H9 (cell line): ENCODE measurements at regions not wholly inside any gene's neighbourhood (a gene's known extent, or its start where the extent isn't known, plus 50 kb on each side); places are given as distances from the start of the nearest gene placed in this dataset.

Experiments used
- DNase-seq: peaks from one replicate; pipeline ENCODE4 v3.0.0-alpha.2; 2017
- H2AFZ ChIP-seq: one replicate; pipeline ENCODE4 v1.6.1; 2013; ENCODE audit warnings: mild to moderate bottlenecking, low read length, control low read depth, moderate library complexity
- H2AK5ac ChIP-seq: 2 replicates; pipeline ENCODE4 v1.6.1; 2013; ENCODE audit warnings: low read length, control low read depth, mixed read lengths; ENCODE audit not compliant: insufficient read length
- H2BK120ac ChIP-seq: one replicate; pipeline ENCODE4 v1.6.1; 2013; ENCODE audit warnings: low read depth, mild to moderate bottlenecking, low read length, control low read depth, inconsistent platforms; ENCODE audit not compliant: poor library complexity, severe bottlenecking
- H2BK12ac ChIP-seq: 2 replicates; pipeline ENCODE4 v1.6.1; 2013; ENCODE audit warnings: low read length, control low read depth, mixed read lengths, low read depth; ENCODE audit not compliant: insufficient read length
- H2BK15ac ChIP-seq: 2 replicates; pipeline ENCODE4 v1.6.1; 2013; ENCODE audit warnings: low read depth, low read length, control low read depth
- H2BK20ac ChIP-seq: one replicate; pipeline ENCODE4 v1.6.1; 2013; ENCODE audit warnings: low read depth, mild to moderate bottlenecking, low read length, control low read depth, inconsistent platforms; ENCODE audit not compliant: poor library complexity, severe bottlenecking
- H2BK5ac ChIP-seq: 2 replicates; pipeline ENCODE4 v1.6.1; 2013; ENCODE audit warnings: low read length, control low read depth, mixed read lengths; ENCODE audit not compliant: insufficient read length
- H3K14ac ChIP-seq: 2 replicates; pipeline ENCODE4 v1.6.1; 2013; ENCODE audit warnings: low read length, control low read depth; ENCODE audit not compliant: insufficient read depth
- H3K18ac ChIP-seq: 2 replicates; pipeline ENCODE4 v1.6.1; 2013; ENCODE audit warnings: low read depth, mild to moderate bottlenecking, mixed read lengths, low read length, control low read depth; ENCODE audit not compliant: insufficient read length
- H3K23ac ChIP-seq: 2 replicates; pipeline ENCODE4 v1.6.1; 2013; ENCODE audit warnings: low read length, control low read depth, mixed read lengths, low read depth; ENCODE audit not compliant: insufficient read length
- H3K23me2 ChIP-seq: 2 replicates; pipeline ENCODE4 v1.6.1; 2013; ENCODE audit warnings: low read depth, mild to moderate bottlenecking, mixed read lengths, low read length, control low read depth; ENCODE audit not compliant: insufficient read length, poor library complexity, severe bottlenecking
- H3K27ac ChIP-seq: 2 replicates; pipeline ENCODE4 v1.5.1; 2013; ENCODE audit warnings: low read length, control low read depth, mixed read lengths, low read depth; ENCODE audit not compliant: insufficient read length
- H3K27me3 ChIP-seq: 2 replicates; pipeline ENCODE4 v1.6.1; 2013; ENCODE audit warnings: low read length, control low read depth, inconsistent platforms; ENCODE audit not compliant: insufficient read depth
- H3K4ac ChIP-seq: 2 replicates; pipeline ENCODE4 v1.6.1; 2013; ENCODE audit warnings: low read depth, mild to moderate bottlenecking, control low read depth, inconsistent platforms, low read length, moderate library complexity
- H3K4me1 ChIP-seq: 2 replicates; pipeline ENCODE4 v1.6.1; 2013; ENCODE audit warnings: low read length, control low read depth, inconsistent platforms; ENCODE audit not compliant: insufficient read depth
- H3K4me2 ChIP-seq: 2 replicates; pipeline ENCODE4 v1.6.1; 2013; ENCODE audit warnings: low read length, control low read depth, mixed read lengths; ENCODE audit not compliant: insufficient read length, insufficient read depth
- H3K56ac ChIP-seq: 2 replicates; pipeline ENCODE4 v1.6.1; 2013; ENCODE audit warnings: low read depth, mild to moderate bottlenecking, mixed read lengths, low read length, control low read depth; ENCODE audit not compliant: insufficient read length
- H3K79me1 ChIP-seq: 2 replicates; pipeline ENCODE4 v1.6.1; 2013; ENCODE audit warnings: low read depth, mild to moderate bottlenecking, moderate library complexity, low read length, control low read depth, inconsistent platforms; ENCODE audit not compliant: insufficient read depth, poor library complexity, severe bottlenecking
- H3K79me2 ChIP-seq: 2 replicates; pipeline ENCODE4 v1.6.1; 2013; ENCODE audit warnings: low read length, control low read depth, inconsistent platforms; ENCODE audit not compliant: insufficient read depth
- H3K9ac ChIP-seq: 2 replicates; pipeline ENCODE4 v1.6.1; 2013; ENCODE audit warnings: low read length, control low read depth, mixed read lengths; ENCODE audit not compliant: insufficient read length; ENCODE audit errors: extremely low read depth
- H3K9me3 ChIP-seq: one replicate; pipeline ENCODE4 v1.6.1; 2013; ENCODE audit warnings: low read depth, low read length, inconsistent platforms; ENCODE audit not compliant: control insufficient read depth
- H3T11ph ChIP-seq: one replicate; pipeline ENCODE4 v1.6.1; 2013; ENCODE audit warnings: mild to moderate bottlenecking, low read length, control low read depth, inconsistent platforms
- H4K20me1 ChIP-seq: one replicate; pipeline ENCODE4 v1.6.1; 2013; ENCODE audit not compliant: control insufficient read depth, insufficient read length, insufficient read depth
- H4K5ac ChIP-seq: 2 replicates; pipeline ENCODE4 v1.6.1; 2013; ENCODE audit warnings: low read depth, mild to moderate bottlenecking, mixed read lengths, low read length, control low read depth; ENCODE audit not compliant: insufficient read length
- H4K8ac ChIP-seq: replicated peaks from 2 replicates; pipeline ENCODE4 v1.6.1; 2013; ENCODE audit warnings: low read length, control low read depth, mixed read lengths, low read depth; ENCODE audit not compliant: insufficient read length
- H4K91ac ChIP-seq: 2 replicates; pipeline ENCODE4 v1.6.1; 2013; ENCODE audit warnings: low read depth, mild to moderate bottlenecking, moderate library complexity, mixed read lengths, low read length, control low read depth; ENCODE audit not compliant: insufficient read length
- H3K27ac Mint-ChIP-seq, 3 experiments: 2 replicates in 2 of 3; 3 replicates in 1 of 3; pipeline ENCODE4 v1.8.0; 2020 to 2021; ENCODE audit warnings: mixed read lengths in 3 of 3, mild to moderate bottlenecking in 1 of 3, moderate library complexity in 1 of 3
- H3K27me3 Mint-ChIP-seq: 2 replicates; pipeline ENCODE4 v1.8.0; 2021; ENCODE audit warnings: low read depth, mild to moderate bottlenecking, moderate library complexity, mixed read lengths
- H3K36me3 Mint-ChIP-seq, 3 experiments: 2 replicates in 2 of 3; 3 replicates in 1 of 3; pipeline ENCODE4 v1.8.0; 2020 to 2021; ENCODE audit warnings: low read depth in 3 of 3, mixed read lengths in 3 of 3; ENCODE audit not compliant: insufficient read depth in 1 of 3
- H3K4me1 Mint-ChIP-seq, 2 experiments: 2 replicates each; pipeline ENCODE4 v1.8.0; 2020; ENCODE audit warnings: mixed read lengths in 2 of 2
- H3K4me3 Mint-ChIP-seq, 2 experiments: 2 replicates in 1 of 2; 3 replicates in 1 of 2; pipeline ENCODE4 v1.8.0; 2020 to 2021; ENCODE audit warnings: mild to moderate bottlenecking in 2 of 2, mixed read lengths in 2 of 2, moderate library complexity in 1 of 2
- H3K9me3 Mint-ChIP-seq, 2 experiments: 2 replicates in 1 of 2; 3 replicates in 1 of 2; pipeline ENCODE4 v1.8.0; 2020; ENCODE audit warnings: mild to moderate bottlenecking in 2 of 2, mixed read lengths in 2 of 2, moderate library complexity in 1 of 2
- CTCF ChIP-seq: fragments of 200-600 bp; sonication (generic); conservative IDR thresholded peaks from 3 replicates; pipeline ENCODE4 v1.8.0; 2021; ENCODE audit warnings: antibody characterized with exemption, mild to moderate bottlenecking
- WGBS: extraction: QIAGEN DNeasy Blood & Tissue Kit; methylation state at CpG from one replicate; pipeline ENCODE4 v1.1.7; 2013; ENCODE audit warnings: missing lambda C conversion rate, low lambda C conversion rate, mixed read lengths; ENCODE audit not compliant: insufficient read length; ENCODE audit errors: extremely low coverage; 5-methylcytosine and 5-hydroxymethylcytosine counted together

- no peak overlapping the region for H2BK5ac ChIP-seq
- no peak overlapping the region for H3K4ac ChIP-seq
- H3K9me3 ChIP-seq: no peaks in the 10 kb centered on the region
- H4K8ac ChIP-seq: no peak overlapping the region
- no peak overlapping the region for H3K4me2 ChIP-seq
- H4K91ac ChIP-seq: no peak overlapping the region
- no peak overlapping the region for H3K9ac ChIP-seq
- no peak overlapping the region for H3K14ac ChIP-seq
- H3K27me3 ChIP-seq: no peaks in the 10 kb centered on the region; the same call in 1 of the 2 replicates
- no peak overlapping the region for H2BK20ac ChIP-seq
- no CpG with 5 or more reads among the region's 10 CpGs for WGBS
- no peak overlapping the region for H2BK120ac ChIP-seq
- no peak overlapping the region for H2AFZ ChIP-seq
- H4K5ac ChIP-seq: no peak overlapping the region
- no peaks in the 10 kb centered on the region for H3K79me1 ChIP-seq
- no peak overlapping the region for H2AK5ac ChIP-seq
- no peak overlapping the region for H3K23ac ChIP-seq
- H3K27ac ChIP-seq: no peak overlapping the region
- no peak overlapping the region for H3K56ac ChIP-seq
- H4K20me1 ChIP-seq: no peaks in the 10 kb centered on the region
- no peak for DNase-seq
- peaks cover 2 to 6% of the 10 kb centered on the region in 2 experiments; a peak in 1 of 4 replicates for H3K4me1 Mint-ChIP-seq
- no peak overlapping the region for H2BK15ac ChIP-seq
- no peak for TF ChIP-seq CTCF
- H3K9me3 Mint-ChIP-seq: no peaks in the 10 kb centered on the region
- H3K4me3 Mint-ChIP-seq: no peak overlapping the region
- no peak overlapping the region for H3T11ph ChIP-seq
- H3K27me3 Mint-ChIP-seq: peaks cover 42% of the 10 kb centered on the region
- no peaks in the 10 kb centered on the region for H3K4me1 ChIP-seq
- no peak overlapping the region; a peak in 1 of 7 replicates for H3K27ac Mint-ChIP-seq
- no peaks in the 10 kb centered on the region; a peak in 1 of 7 replicates for H3K36me3 Mint-ChIP-seq
- no peaks in the 10 kb centered on the region for H3K23me2 ChIP-seq
- H3K79me2 ChIP-seq: no peaks in the 10 kb centered on the region
- no peak overlapping the region for H2BK12ac ChIP-seq
- no peak overlapping the region for H3K18ac ChIP-seq
Observed at GRCh38 chr22:33129621-33130020, 71.4 kb upstream of the SYN3 start.
